ENCODE measurements at regions not wholly inside any gene's neighbourhood (a gene's known extent, or its start where the extent isn't known, plus 50 kb on each side); places are given as distances from the start of the nearest gene placed in this dataset.
"Not testable (repeated sequence)": the region's sequence is repeated elsewhere in the genome, so short reads cannot be mapped to it uniquely, and the experiment has no call there.

DNA sequence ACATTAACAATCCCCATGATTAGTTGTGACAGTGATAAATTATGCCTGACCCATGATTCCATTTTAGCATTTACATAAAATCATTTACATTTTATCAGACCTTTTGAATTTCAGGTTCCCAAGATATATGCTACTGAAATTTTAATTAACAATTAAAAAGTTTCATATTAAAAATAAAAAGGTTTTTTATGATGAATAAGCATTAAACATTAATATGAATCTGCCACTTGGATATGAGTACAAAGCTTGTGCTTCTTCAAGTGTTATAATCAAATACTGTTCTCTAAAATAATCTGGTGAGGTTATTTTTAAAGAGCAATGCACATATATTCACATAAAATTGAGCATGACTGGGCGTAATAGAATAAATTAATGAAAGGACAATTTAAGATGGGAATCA, 1218.0 kb downstream of the CNTNAP5 start:
- no peak for DNase-seq (ENCODE audit: low read depth)
- no peak overlapping the region for H3K4me3 ChIP-seq (ENCODE audit: low read depth, low read length)
- TF ChIP-seq, protein P1, sequence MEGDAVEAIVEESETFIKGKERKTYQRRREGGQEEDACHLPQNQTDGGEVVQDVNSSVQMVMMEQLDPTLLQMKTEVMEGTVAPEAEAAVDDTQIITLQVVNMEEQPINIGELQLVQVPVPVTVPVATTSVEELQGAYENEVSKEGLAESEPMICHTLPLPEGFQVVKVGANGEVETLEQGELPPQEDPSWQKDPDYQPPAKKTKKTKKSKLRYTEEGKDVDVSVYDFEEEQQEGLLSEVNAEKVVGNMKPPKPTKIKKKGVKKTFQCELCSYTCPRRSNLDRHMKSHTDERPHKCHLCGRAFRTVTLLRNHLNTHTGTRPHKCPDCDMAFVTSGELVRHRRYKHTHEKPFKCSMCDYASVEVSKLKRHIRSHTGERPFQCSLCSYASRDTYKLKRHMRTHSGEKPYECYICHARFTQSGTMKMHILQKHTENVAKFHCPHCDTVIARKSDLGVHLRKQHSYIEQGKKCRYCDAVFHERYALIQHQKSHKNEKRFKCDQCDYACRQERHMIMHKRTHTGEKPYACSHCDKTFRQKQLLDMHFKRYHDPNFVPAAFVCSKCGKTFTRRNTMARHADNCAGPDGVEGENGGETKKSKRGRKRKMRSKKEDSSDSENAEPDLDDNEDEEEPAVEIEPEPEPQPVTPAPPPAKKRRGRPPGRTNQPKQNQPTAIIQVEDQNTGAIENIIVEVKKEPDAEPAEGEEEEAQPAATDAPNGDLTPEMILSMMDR (IDR thresholded peaks at IDR 0.05; ENCODE audit: insufficient read depth, low read length), result no peak

DNA sequence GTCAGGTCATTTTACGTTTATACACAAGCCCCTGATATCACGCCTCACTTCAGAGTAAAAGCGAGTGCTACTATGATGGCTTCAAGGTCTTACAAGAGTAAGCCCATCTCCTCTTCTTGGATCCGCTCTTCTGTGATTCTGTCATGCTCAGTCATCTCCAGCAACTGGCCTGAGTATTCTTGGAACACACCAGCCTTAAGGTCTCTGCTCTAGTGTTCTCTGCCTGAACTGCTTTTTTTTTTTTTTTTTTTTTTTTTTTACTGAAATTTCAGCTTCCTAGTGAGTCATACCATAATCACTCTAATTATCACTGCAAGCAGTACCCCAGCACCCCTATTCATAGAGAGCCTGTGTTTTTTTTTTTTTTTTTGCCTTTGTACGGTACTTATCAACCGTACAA, 1228.9 kb downstream of the CNTNAP5 start:
- TF ChIP-seq, protein P1 (IDR thresholded peaks at IDR 0.05; ENCODE audit: insufficient read depth, low read length), result no peak

DNA sequence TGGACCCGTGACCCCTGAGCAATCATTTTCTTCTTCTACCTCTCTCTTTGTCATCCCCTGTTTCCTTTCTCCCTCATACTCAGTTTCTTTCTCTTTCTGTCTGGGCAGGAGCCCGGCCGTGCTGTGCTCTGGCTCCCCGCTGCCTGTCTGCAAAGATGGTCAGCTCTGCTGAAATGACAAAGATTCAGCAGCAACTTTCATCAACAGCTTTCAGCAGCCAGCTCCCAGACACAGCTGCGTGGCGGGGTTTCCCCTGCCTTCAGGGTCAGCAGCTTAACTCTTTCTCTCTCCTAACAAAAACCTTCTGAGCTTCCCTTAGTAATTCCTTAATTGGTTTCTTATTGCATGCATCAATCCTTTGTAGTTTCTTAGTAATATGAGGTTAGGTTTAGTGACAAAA, 1234.4 kb downstream of the CNTNAP5 start:
- TF ChIP-seq, protein P1 (IDR thresholded peaks at IDR 0.05; ENCODE audit: insufficient read depth, low read length), result no peak
- no peak for DNase-seq (ENCODE audit: low read depth)
- H3K4me3 ChIP-seq (ENCODE audit: low read depth, low read length), result no peak overlapping the region

More for the DNA sequence above, 1228.9 kb downstream of the CNTNAP5 start:
- DNase-seq (ENCODE audit: low read depth), result no peak
- no peak overlapping the region for H3K4me3 ChIP-seq (ENCODE audit: low read depth, low read length)

DNA sequence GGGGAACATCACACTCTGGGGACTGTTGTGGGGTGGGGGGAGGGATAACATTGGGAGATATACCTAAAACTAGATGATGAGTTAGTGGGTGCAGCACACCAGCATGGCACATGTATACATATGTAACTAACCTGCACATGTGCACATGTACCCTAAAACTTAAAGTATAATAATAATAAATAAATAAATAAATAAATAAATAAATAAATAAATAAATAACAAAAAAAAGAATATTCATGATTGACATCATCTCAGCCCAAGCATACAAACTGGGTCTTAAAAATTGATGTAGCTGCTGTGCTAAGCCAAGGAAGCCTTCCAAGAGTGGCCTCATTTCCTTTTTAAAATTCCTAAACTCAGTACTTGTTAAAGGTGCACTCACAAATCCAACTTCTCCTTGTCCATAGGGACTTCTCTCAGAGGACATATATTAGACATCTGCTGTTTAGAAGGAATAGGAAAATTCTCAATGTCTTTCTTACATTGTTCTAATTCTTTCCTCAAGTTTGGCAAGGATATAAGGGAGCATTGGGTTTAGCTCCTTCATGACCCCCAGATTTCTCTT, 1235.4 kb downstream of the CNTNAP5 start:
- not testable (repeated sequence) for H3K4me3 ChIP-seq (ENCODE audit: low read depth, low read length); DNase-seq (ENCODE audit: low read depth)

DNA sequence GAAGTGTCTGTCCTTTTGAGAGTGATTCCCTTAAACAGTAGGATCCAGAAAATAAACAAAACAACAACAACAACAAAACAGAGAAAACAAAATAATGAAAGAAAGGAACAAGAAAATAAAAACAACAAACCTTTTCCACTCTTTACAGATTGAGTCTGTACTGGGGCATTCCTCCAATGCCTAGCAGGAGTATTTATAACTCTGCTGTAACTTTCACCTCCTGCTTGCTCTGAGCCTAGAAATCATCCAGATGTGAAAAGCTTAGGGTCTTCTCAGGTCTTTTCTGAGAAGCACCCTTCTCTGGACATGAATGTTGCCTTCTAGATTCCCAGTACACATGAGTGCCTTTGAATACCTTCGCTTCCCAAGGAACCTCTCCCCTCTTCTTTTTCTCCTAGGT, 1239.4 kb downstream of the CNTNAP5 start:
- H3K4me3 ChIP-seq (ENCODE audit: low read depth, low read length), result no peak overlapping the region
- TF ChIP-seq, protein P1 (IDR thresholded peaks at IDR 0.05; ENCODE audit: insufficient read depth, low read length), result no peak

DNA sequence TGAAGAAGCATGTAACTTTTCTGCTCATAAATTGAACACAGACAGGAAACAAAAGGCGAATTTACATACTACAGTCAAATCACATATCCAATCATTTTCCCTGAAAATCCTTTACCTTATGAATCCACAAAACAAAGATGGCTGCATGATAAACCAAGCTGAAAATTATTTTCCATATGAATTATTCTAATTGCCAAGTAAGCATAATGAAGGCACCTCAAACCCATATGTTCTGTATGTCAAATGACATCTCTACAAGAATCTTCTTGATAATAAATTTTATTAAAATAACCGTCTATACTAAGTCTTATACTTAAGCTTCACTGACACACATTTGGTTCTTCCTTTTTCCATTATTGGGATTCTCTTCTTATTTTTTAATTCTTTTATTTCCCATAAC, 1242.6 kb downstream of the CNTNAP5 start:
- no peak overlapping the region for H3K4me3 ChIP-seq (ENCODE audit: low read depth, low read length)
- no peak for DNase-seq (ENCODE audit: low read depth)
- TF ChIP-seq, protein P1 (IDR thresholded peaks at IDR 0.05; ENCODE audit: insufficient read depth, low read length), result no peak

More for the DNA sequence above, 1239.4 kb downstream of the CNTNAP5 start:
- no peak for DNase-seq (ENCODE audit: low read depth)

DNA sequence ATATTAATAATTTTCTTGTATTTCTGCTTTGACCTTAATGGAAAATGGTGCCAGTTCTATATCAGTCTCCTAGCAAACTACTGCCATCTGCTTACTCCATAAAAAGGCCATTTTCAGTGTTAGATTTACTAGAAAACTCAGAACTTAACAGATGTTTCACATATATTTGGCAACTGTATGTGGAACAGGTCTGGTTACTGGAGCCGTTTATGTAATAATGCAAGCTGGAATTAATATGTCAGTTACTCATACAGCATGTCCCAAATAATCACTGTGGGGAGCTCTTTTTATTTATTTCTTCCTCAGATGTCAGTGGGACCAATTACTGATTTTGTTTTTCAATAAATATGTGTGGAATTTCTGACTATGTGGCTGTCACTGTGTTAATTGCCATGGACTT, 1247.6 kb downstream of the CNTNAP5 start:
- no peak for DNase-seq (ENCODE audit: low read depth)
- no peak overlapping the region for H3K4me3 ChIP-seq (ENCODE audit: low read depth, low read length)
- TF ChIP-seq, protein P1 (IDR thresholded peaks at IDR 0.05; ENCODE audit: insufficient read depth, low read length), result no peak

All from fibroblast of the aortic adventitia (primary cell).